Adrenal gland (tissue), 9 donors: ENCODE measurements at regions not wholly inside any gene's neighbourhood (a gene's known extent, or its start where the extent isn't known, plus 50 kb on each side); places are given as distances from the start of the nearest gene placed in this dataset.

Experiments used
- DNase-seq, 7 donors: peaks; one replicate each; pipeline ENCODE4 v3.0.0-alpha.2; 2019 to 2020
- H3K27ac ChIP-seq, 5 donors: fragments of 200-600 bp; sonication (generic) in 4 of 5; 1 replicate in 3 of 5; 2 replicates in 2 of 5; pipeline versions ENCODE4 v1.5.1 to v1.8.0; 2016 to 2020; ENCODE audit warnings: mild to moderate bottlenecking in 1 of 5
- H3K27me3 ChIP-seq: fragments of 200-600 bp; 2 replicates; pipeline ENCODE4 v1.8.0; 2021
- H3K36me3 ChIP-seq, 2 donors: fragments of 200-600 bp; replicated peaks in 1 of 2; 1 replicate in 1 of 2; 2 replicates in 1 of 2; pipeline versions ENCODE4 v1.5.1 to v1.8.0; 2018 to 2022
- H3K4me1 ChIP-seq, 2 donors: fragments of 200-600 bp; replicated peaks in 1 of 2; 1 replicate in 1 of 2; 2 replicates in 1 of 2; pipeline versions ENCODE4 v1.5.1 to v1.8.0; 2018 to 2021
- H3K4me3 ChIP-seq, 4 donors: fragments of 200-600 bp; sonication (generic) in 3 of 4; one replicate each; pipeline ENCODE4 v1.5.1; 2016 to 2018
- H3K9me3 ChIP-seq, 3 donors: fragments of 200-600 bp; sonication (generic) in 1 of 3; replicated peaks in 1 of 3; 1 replicate in 2 of 3; 2 replicates in 1 of 3; pipeline versions ENCODE4 v1.5.1 to v1.8.0; 2016 to 2021
- POLR2A ChIP-seq, 2 donors: fragments of 450-650 bp; IDR thresholded peaks; one replicate each; pipeline ENCODE4 v1.6.1; 2017; ENCODE audit warnings: antibody characterized with exemption in 2 of 2, mild to moderate bottlenecking in 2 of 2, moderate library complexity in 1 of 2
- WGBS, 4 donors: extraction: QIAGEN DNeasy Blood & Tissue Kit in 2 of 4; methylation state at CpG; one replicate each; pipeline versions ENCODE4 v1.1.5 to v1.1.7; 2013 to 2017; 5-methylcytosine and 5-hydroxymethylcytosine counted together
- intact Hi-C, 2 donors: fragments of 100-400 bp; cut with DNase I; formaldehyde crosslinking; loops; one replicate each; pipeline versions ENCODE4 v1.14.1 to v1.15.0; 2022 to 2023
- TF ChIP-seq, protein P1 (sequence below), 6 experiments: fragments of 450-650 bp in 4 of 6; fragments of 200-600 bp in 2 of 6; sonication (generic) in 1 of 6; IDR thresholded peaks; 1 replicate in 5 of 6; 2 replicates in 1 of 6; pipeline versions ENCODE4 v1.5.1 to v1.8.0; 2016 to 2021; ENCODE audit warnings: antibody characterized with exemption in 6 of 6, mild to moderate bottlenecking in 2 of 6, moderate library complexity in 1 of 6
- donor health status: healthy with polysubstance abuse.
- donor health status: Bipolar disorder and iron deficiency.
- donor health status: DM: yes; HTN: yes; CAD: no.
- donor health status: DM: no; HTN: no; CAD: no.
- donor health status: DM: no; HTN: no; CAD: no.

DNA sequence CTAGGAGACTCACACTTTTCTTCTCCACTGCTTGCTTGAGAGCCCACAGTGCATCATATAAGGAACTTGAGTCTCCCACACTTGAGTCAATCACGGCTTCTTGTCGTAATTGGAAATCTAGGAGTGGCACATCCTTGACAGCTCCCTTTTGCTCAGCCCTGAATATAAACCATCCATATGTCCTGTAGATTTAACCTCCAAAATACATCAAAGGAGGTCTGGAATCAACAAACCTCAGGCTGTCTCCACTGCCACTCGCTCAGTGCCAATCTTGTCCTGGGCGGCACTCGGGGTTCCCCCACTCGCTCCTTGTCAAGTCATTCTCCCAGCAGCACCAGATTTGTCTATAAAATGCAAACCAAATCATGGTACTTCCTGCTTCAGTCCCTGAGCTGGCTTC is 84.4 kb upstream of the UQCRFS1 start:
- WGBS, 4 donors: 76 to 93% (median 86%) methylated on average over 6 of the region's 6 CpGs
- peaks cover 7% of the 10 kb centered on the region for H3K27me3 ChIP-seq
- H3K36me3 ChIP-seq: no peaks in the 10 kb centered on the region
- no peaks in the 10 kb centered on the region for H3K9me3 ChIP-seq
- TF ChIP-seq, protein P1, sequence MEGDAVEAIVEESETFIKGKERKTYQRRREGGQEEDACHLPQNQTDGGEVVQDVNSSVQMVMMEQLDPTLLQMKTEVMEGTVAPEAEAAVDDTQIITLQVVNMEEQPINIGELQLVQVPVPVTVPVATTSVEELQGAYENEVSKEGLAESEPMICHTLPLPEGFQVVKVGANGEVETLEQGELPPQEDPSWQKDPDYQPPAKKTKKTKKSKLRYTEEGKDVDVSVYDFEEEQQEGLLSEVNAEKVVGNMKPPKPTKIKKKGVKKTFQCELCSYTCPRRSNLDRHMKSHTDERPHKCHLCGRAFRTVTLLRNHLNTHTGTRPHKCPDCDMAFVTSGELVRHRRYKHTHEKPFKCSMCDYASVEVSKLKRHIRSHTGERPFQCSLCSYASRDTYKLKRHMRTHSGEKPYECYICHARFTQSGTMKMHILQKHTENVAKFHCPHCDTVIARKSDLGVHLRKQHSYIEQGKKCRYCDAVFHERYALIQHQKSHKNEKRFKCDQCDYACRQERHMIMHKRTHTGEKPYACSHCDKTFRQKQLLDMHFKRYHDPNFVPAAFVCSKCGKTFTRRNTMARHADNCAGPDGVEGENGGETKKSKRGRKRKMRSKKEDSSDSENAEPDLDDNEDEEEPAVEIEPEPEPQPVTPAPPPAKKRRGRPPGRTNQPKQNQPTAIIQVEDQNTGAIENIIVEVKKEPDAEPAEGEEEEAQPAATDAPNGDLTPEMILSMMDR (IDR thresholded peaks at IDR 0.05): no peak
- TF ChIP-seq POLR2A (IDR thresholded peaks at IDR 0.05): no peak
- no peak overlapping the region for H3K27ac ChIP-seq
- no peak overlapping the region for H3K4me3 ChIP-seq
- no peaks in the 10 kb centered on the region for H3K4me1 ChIP-seq
- intact Hi-C loops: no loop called here
- no peak for DNase-seq

GRCh38 chr19:29299416-29300380 is 86.7 kb upstream of the UQCRFS1 start:
- DNase-seq: no peak
- Histone ChIP-seq H3K4me3 (no peak overlapping the region), H3K27ac (no peak overlapping the region), H3K9me3 (no peaks in the 10 kb centered on the region), H3K27me3 (peaks cover 7% of the 10 kb centered on the region), H3K4me1 (no peaks in the 10 kb centered on the region), H3K36me3 (no peaks in the 10 kb centered on the region)
- intact Hi-C loops: no loop called here
- TF ChIP-seq POLR2A (IDR thresholded peaks at IDR 0.05): no peak
- TF ChIP-seq, protein P1 (IDR thresholded peaks at IDR 0.05): no peak
- 83 to 90% (median 87%) methylated on average over 13 to 15 of the region's 15 CpGs for WGBS, 4 donors

DNA sequence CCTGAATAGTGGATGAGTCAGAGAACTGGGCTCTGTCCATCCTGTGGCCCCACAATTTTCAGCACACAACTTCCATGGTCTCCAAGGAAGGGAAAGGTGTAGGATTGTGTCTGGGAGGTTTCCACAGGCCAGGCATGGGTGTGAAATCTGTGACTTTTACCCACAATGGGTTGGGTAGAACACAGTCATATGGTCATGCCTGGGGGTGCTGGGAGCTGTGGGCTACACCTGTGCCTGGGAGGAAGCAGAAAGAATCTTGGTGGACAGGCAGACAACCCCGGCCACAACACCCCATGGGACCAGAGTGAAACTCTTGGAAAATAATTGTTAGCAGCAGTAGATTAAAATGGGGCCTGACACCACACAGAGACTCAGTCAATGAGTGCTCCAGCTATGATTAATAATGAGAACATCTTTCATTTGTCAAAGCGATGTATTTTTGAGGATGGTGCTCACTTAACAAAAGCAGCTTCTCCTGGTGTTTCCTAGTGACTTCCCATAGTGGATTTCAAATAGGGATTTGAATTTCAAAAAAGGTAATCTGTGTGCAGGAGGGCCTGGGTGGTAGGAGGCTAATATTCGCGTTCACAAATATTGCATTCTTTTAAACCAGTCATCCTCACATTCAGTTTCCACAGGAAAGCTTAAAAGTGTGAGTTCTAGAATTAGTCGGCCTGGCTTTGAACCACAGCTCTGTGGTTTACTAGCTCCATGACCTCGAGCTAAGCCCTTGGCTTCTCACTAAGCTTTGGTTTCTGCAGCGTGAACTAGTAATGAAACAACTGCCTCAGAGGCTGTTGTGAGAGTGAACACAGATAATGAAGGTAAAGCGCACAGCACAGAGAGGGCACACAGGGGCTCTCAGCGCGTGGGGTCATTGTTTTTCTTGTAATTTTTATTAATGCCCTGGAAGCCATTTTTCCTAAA is 89.3 kb upstream of the UQCRFS1 start:
- Histone ChIP-seq H3K4me3 (no peak overlapping the region), H3K27ac (no peak overlapping the region), H3K9me3 (no peaks in the 10 kb centered on the region), H3K4me1 (no peaks in the 10 kb centered on the region), H3K36me3 (no peaks in the 10 kb centered on the region), H3K27me3 (peaks cover 7% of the 10 kb centered on the region)
- WGBS, 4 donors: 79 to 86% (median 84%) methylated on average over 8 to 10 of the region's 10 CpGs
- TF ChIP-seq POLR2A (IDR thresholded peaks at IDR 0.05): no peak
- TF ChIP-seq, protein P1 (IDR thresholded peaks at IDR 0.05): no peak
- intact Hi-C loops: no loop called here
- no peak for DNase-seq

- H3K4me3 ChIP-seq: no peak overlapping the region
- no peak overlapping the region for H3K27ac ChIP-seq
- 78 to 82% (median 79%) methylated on average over 11 of the region's 11 CpGs for WGBS, 4 donors
- H3K4me1 ChIP-seq: no peaks in the 10 kb centered on the region
- peaks cover 7% of the 10 kb centered on the region for H3K27me3 ChIP-seq
- DNase-seq: no peak
- H3K9me3 ChIP-seq: no peaks in the 10 kb centered on the region
- intact Hi-C loops: no loop called here
- TF ChIP-seq POLR2A (IDR thresholded peaks at IDR 0.05): no peak
- TF ChIP-seq, protein P1 (IDR thresholded peaks at IDR 0.05): no peak
- H3K36me3 ChIP-seq: no peaks in the 10 kb centered on the region
Measured at GRCh38 chr19:29303069-29303718, 90.2 kb upstream of the UQCRFS1 start.
